LNCaP clone FGC (cell line): ENCODE measurements at regions not wholly inside any gene's neighbourhood (a gene's known extent, or its start where the extent isn't known, plus 50 kb on each side); places are given as distances from the start of the nearest gene placed in this dataset.

Source experiments
- DNase-seq: peaks from one replicate; pipeline ENCODE4 v3.0.0-alpha.2; 2011; ENCODE audit warnings: low read depth
- H3K4me3 ChIP-seq: 2 replicates; pipeline ENCODE4 v1.5.1; 2011; ENCODE audit warnings: mild to moderate bottlenecking, low read depth, low read length, control low read depth
- TF ChIP-seq, protein P1 (sequence below): IDR thresholded peaks from 2 replicates; pipeline ENCODE4 v1.5.1; 2012; ENCODE audit warnings: mild to moderate bottlenecking; ENCODE audit not compliant: control insufficient read depth, insufficient read depth; ENCODE audit errors: extremely low read depth

DNA sequence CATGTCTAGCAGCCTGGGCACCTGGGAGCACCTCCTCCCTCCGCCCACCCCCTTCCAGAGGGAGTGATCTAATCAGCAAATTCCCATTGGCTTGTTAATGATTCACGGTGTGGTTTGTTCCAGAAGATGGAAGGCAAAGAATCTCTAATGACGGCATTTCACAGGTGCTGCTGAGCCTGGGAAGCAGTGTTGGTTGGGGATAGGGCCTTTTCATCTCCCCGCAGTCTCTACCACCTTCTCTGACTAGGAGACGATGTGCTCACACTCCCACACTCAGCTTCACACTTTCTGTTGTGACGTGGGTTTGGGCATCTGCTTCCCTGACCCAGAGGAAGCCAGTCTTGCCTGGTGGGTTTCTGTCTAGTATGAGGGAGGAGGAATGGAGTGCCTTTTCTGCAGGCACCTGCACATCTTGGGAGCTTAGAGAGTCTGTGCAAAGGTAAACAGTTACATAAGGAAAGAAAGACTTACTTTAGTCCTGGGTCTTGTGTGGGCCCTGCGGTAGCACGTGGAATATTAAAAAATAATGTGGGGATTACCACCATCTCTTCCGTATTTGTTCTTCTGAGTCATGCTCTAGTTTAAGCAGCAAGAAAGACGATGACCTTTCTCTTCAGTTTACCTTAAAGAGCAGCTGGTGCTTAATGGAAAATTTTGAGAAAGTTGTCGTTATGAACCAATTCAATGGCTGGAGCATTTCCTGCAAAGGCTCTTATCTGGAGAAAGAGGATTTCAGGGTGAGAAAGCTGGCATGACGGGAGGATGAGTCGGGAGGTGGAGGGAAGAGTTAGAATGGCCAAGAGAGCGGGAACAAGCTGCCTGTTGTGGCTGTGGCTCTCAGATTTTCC, 70.6 kb upstream of the ARHGAP5 start:
- no peak for DNase-seq
- no peak overlapping the region for H3K4me3 ChIP-seq
- TF ChIP-seq, protein P1, sequence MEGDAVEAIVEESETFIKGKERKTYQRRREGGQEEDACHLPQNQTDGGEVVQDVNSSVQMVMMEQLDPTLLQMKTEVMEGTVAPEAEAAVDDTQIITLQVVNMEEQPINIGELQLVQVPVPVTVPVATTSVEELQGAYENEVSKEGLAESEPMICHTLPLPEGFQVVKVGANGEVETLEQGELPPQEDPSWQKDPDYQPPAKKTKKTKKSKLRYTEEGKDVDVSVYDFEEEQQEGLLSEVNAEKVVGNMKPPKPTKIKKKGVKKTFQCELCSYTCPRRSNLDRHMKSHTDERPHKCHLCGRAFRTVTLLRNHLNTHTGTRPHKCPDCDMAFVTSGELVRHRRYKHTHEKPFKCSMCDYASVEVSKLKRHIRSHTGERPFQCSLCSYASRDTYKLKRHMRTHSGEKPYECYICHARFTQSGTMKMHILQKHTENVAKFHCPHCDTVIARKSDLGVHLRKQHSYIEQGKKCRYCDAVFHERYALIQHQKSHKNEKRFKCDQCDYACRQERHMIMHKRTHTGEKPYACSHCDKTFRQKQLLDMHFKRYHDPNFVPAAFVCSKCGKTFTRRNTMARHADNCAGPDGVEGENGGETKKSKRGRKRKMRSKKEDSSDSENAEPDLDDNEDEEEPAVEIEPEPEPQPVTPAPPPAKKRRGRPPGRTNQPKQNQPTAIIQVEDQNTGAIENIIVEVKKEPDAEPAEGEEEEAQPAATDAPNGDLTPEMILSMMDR, result no peak

DNA sequence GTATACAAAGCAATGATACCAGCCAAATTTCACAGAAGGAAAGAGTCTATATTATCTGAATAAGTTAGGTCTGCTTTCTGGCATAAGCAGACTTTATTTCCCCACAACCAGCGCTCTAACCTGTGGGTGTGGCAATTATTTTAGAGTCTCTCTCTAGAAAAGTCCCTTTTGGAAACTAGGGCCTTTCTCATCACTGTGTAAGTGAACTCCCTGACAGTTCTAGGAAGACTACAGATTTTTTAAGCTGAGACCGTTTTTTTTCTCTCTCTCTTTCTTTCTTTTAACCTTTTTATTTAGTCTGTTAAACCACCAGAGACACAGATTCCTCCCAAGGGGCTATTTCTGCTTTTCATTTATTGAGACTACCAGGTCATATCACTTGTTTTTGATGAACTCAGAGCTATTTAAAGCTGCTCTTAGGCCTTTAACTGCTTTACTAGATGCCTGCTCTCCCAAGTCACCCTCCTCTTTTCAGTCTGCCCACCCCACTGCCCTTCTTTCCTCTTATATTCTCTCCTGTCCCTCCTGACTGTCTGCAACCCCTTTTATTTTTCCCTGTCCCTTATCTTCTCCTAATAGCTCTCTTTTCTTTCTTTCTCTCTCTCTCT, 69.2 kb upstream of the ARHGAP5 start:
- no peak for DNase-seq
- no peak overlapping the region for H3K4me3 ChIP-seq
- TF ChIP-seq, protein P1, result no peak

DNA sequence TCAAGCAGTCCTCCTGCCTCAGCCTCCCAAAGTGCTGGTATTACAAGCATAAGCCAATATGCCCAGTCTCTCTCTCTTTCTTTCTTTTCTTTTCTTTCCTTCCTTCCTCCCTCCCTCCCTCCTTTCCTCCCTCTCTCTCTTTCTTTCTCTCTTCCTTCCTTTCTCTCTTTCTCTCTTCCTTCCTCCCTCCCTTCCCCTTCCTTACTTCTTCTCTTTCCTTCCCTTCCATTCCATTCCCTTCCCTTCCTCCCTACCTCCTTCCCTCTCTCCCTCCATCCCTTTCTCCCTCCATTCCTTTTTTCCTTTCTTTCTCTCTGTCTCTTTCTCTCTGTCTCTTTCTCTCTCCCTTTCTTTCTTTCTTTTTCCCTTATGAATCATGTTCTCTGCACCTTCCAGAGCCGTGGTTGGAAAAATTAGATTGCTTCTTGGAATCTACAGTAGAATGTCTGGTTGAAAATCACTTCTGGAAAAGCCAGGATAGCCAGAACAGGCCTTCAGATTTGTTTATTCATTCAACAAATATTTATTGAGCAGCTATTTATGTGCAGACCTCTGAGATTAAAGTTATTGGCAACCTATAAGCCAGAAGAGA, 68.4 kb upstream of the ARHGAP5 start:
- no peak overlapping the region for H3K4me3 ChIP-seq
- DNase-seq, result no peak
- TF ChIP-seq, protein P1, result no peak

DNA sequence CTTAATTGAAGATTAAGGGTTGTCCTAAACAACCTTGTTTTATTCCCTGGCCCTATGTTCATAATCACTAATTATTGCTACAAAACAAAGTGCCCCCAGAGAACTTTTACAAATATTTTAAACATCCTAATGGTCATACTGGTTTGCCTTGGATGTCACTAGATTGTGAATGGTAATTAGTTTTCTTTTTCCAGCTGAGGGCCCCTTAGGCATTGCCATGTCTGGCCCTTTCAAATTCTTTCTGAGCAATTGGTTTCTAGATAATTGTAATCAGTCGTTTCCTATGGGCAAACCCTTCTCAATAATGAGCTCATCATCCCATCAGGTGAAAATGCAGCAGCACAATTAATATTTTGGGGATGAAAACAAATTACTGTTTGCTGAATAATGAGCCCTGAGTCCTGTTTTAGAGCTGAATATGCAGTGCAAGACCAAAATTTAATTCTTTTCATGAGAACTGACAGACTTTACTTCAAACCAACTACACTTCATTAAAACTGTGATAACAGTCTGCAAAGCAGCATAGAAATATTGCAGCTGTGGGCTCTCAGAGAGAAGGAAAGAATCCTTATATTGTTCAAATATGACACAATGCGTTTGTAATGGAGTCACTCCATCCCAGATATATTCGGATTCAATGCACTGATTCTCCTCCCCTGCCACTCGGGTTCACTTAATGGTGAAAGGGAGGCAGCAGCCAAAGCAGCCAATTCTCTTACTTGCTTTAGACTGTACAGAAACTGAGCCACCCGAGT, 67.7 kb upstream of the ARHGAP5 start:
- TF ChIP-seq, protein P1, result no peak
- no peak overlapping the region for H3K4me3 ChIP-seq
- no peak for DNase-seq

DNA sequence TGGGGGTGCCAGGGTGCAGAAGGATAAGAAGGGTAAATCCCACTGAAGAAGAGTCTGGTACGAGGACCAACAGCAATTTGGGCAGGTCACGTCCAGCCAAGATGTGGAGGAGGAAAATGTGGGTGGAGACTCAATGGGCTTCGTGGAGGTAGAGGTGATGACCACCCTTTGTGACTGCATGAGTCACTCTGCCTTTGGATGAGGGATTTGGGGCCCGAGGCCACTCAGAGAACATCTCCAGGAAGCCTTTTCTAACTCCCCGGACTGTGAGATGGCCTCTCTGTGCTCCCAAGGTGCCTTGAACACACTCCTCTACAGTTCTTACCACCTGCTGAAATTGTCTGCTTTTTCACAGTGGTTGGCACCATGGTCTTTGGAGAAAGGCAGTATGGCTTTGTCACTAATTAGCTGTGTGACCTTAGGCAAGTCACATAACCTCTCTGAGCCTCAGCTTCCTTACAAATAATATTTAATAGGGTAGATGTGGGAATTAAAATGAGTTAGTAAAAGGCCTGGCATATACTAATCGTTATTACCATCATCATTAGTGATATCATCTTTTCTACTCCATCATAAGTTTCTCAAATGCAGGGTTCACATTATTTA, 67.0 kb upstream of the ARHGAP5 start:
- no peak for DNase-seq
- TF ChIP-seq, protein P1, result no peak
- H3K4me3 ChIP-seq, result no peak overlapping the region

DNA sequence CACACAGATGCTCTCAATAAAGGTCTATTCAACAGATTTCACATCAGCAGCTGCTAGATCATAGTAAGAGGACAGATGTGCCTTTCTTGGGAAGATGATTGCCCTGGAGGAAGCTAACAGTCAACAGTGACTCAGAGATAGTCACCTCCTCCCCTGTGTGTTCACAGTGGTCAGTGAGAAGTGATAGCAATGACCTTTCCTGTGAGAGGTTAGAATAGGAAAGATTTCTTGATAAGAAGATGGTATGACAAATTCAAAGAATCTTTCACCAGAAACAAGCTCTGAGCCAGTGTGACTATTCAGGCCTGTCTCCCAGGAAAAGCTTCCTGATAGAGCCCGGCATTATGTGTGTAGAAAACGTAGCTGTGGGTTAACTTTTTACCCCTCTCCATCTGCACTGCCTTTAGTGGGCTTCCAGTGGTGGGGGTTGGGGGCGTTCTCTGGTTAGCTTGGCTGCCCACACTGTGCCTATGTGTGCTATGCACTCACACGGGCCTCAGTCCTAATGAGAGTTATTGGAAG, 66.4 kb upstream of the ARHGAP5 start:
- DNase-seq, result no peak
- no peak overlapping the region for H3K4me3 ChIP-seq
- TF ChIP-seq, protein P1, result no peak
